GM21576 (cell line): ENCODE measurements at regions not wholly inside any gene's neighbourhood (a gene's known extent, or its start where the extent isn't known, plus 50 kb on each side); places are given as distances from the start of the nearest gene placed in this dataset.

Source experiments
- ATAC-seq: cut with Tn5 transposase; IDR thresholded peaks from one replicate; pipeline ENCODE4 v1.9.1; 2021; ENCODE audit warnings: mild to moderate bottlenecking, moderate library complexity; ENCODE audit not compliant: unreplicated experiment

- ATAC-seq: no peak
Measured at GRCh38 chr4:182140547-182140946, 102.7 kb upstream of the TENM3 start.

GRCh38 chr4:182141061-182141460 lies 102.1 kb upstream of the TENM3 start:
- no peak for ATAC-seq

GRCh38 chr4:182142176-182143085 lies 100.8 kb upstream of the TENM3 start:
- no peak for ATAC-seq

GRCh38 chr4:182143086-182143821 lies 99.9 kb upstream of the TENM3 start:
- no peak for ATAC-seq

- no peak for ATAC-seq
Measured at GRCh38 chr4:182143822-182144625, 99.2 kb upstream of the TENM3 start.

GRCh38 chr4:182144626-182145333 lies 98.4 kb upstream of the TENM3 start:
- no peak for ATAC-seq

GRCh38 chr4:182145334-182145905 lies 97.8 kb upstream of the TENM3 start:
- no peak for ATAC-seq

- ATAC-seq: no peak
Measured at GRCh38 chr4:182147391-182147790, 95.8 kb upstream of the TENM3 start.

- ATAC-seq: no peak
Measured at GRCh38 chr4:182150645-182151044, 92.6 kb upstream of the TENM3 start.

- ATAC-seq: no peak
Measured at GRCh38 chr4:182155806-182156205, 87.4 kb upstream of the TENM3 start.

GRCh38 chr4:182163180-182163579 lies 80.0 kb upstream of the TENM3 start:
- no peak for ATAC-seq

GRCh38 chr4:182169572-182169971 lies 73.6 kb upstream of the TENM3 start:
- ATAC-seq: no peak

GRCh38 chr4:182169987-182170386 lies 73.2 kb upstream of the TENM3 start:
- no peak for ATAC-seq

GRCh38 chr4:182170417-182170935 lies 72.7 kb upstream of the TENM3 start:
- no peak for ATAC-seq

GRCh38 chr4:182174979-182175378 lies 68.2 kb upstream of the TENM3 start:
- no peak for ATAC-seq

- no peak for ATAC-seq
Measured at GRCh38 chr4:182175788-182176519, 67.2 kb upstream of the TENM3 start.

GRCh38 chr4:182177166-182177565 lies 66.0 kb upstream of the TENM3 start:
- ATAC-seq: no peak

- no peak for ATAC-seq
Measured at GRCh38 chr4:182179105-182179504, 64.1 kb upstream of the TENM3 start.

- no peak for ATAC-seq
Measured at GRCh38 chr4:182179751-182180150, 63.5 kb upstream of the TENM3 start.
